ENCODE measurements at regions not wholly inside any gene's neighbourhood (a gene's known extent, or its start where the extent isn't known, plus 50 kb on each side); places are given as distances from the start of the nearest gene placed in this dataset.

GRCh38 chr17:45729294-45729907 is 54.7 kb upstream of the CRHR1 start:
- H3K4me3 ChIP-seq (replicated peaks; ENCODE audit: low read depth, low read length): no peak overlapping the region
- no peaks in the 10 kb centered on the region for H3K27me3 ChIP-seq (replicated peaks; ENCODE audit: control insufficient read depth, insufficient read depth, low read length)
- no peak for TF ChIP-seq CTCF (IDR thresholded peaks at IDR 0.05; ENCODE audit: insufficient read depth, low read length, poor library complexity, severe bottlenecking)
- no peak for DNase-seq (ENCODE audit: extremely low read depth, insufficient read length)
- no peaks in the 10 kb centered on the region for H3K36me3 ChIP-seq (ENCODE audit: control insufficient read depth, insufficient read depth, low read length)

- no peak for TF ChIP-seq CTCF (IDR thresholded peaks at IDR 0.05; ENCODE audit: insufficient read depth, low read length, poor library complexity, severe bottlenecking)
- no peak overlapping the region for H3K4me3 ChIP-seq (replicated peaks; ENCODE audit: low read depth, low read length)
- H3K27me3 ChIP-seq (replicated peaks; ENCODE audit: control insufficient read depth, insufficient read depth, low read length): no peaks in the 10 kb centered on the region
- DNase-seq (ENCODE audit: extremely low read depth, insufficient read length): no peak
- H3K36me3 ChIP-seq (ENCODE audit: control insufficient read depth, insufficient read depth, low read length): no peaks in the 10 kb centered on the region
Observed at GRCh38 chr17:45730192-45730591, 53.9 kb upstream of the CRHR1 start.

- TF ChIP-seq CTCF (IDR thresholded peaks at IDR 0.05; ENCODE audit: insufficient read depth, low read length, poor library complexity, severe bottlenecking): no peak
- H3K4me3 ChIP-seq (replicated peaks; ENCODE audit: low read depth, low read length): no peak overlapping the region
- no peak for DNase-seq (ENCODE audit: extremely low read depth, insufficient read length)
- H3K27me3 ChIP-seq (replicated peaks; ENCODE audit: control insufficient read depth, insufficient read depth, low read length): no peaks in the 10 kb centered on the region
- no peaks in the 10 kb centered on the region for H3K36me3 ChIP-seq (ENCODE audit: control insufficient read depth, insufficient read depth, low read length)
Observed at GRCh38 chr17:45731459-45731858, 52.7 kb upstream of the CRHR1 start.

GRCh38 chr17:45732926-45733505 is 51.1 kb upstream of the CRHR1 start:
- no peaks in the 10 kb centered on the region for H3K27me3 ChIP-seq (replicated peaks; ENCODE audit: control insufficient read depth, insufficient read depth, low read length)
- DNase-seq (ENCODE audit: extremely low read depth, insufficient read length): no peak
- no peaks in the 10 kb centered on the region for H3K36me3 ChIP-seq (ENCODE audit: control insufficient read depth, insufficient read depth, low read length)
- H3K4me3 ChIP-seq (replicated peaks; ENCODE audit: low read depth, low read length): no peak overlapping the region
- no peak for TF ChIP-seq CTCF (IDR thresholded peaks at IDR 0.05; ENCODE audit: insufficient read depth, low read length, poor library complexity, severe bottlenecking)

- no peak for TF ChIP-seq CTCF (IDR thresholded peaks at IDR 0.05; ENCODE audit: insufficient read depth, low read length, poor library complexity, severe bottlenecking)
- Histone ChIP-seq H3K27me3 (replicated peaks; ENCODE audit: control insufficient read depth, insufficient read depth, low read length) (no peaks in the 10 kb centered on the region), H3K36me3 (ENCODE audit: control insufficient read depth, insufficient read depth, low read length) (no peaks in the 10 kb centered on the region), H3K4me3 (replicated peaks; ENCODE audit: low read depth, low read length) (no peak overlapping the region)
- DNase-seq (ENCODE audit: extremely low read depth, insufficient read length): no peak
Observed at GRCh38 chr17:45733781-45734180, 50.3 kb upstream of the CRHR1 start.

Measured in GM06990 (cell line).